HUDEP-2 (cell line): ENCODE measurements at regions not wholly inside any gene's neighbourhood (a gene's known extent, or its start where the extent isn't known, plus 50 kb on each side); places are given as distances from the start of the nearest gene placed in this dataset.

Experiments used
- DNase-seq, 76 experiments: peaks; one replicate each; lab custom pipeline; 2025; ENCODE audit not compliant: unreplicated experiment in 76 of 76; lab: John Stamatoyannopoulos, UW

GRCh38 chr19:27676877-27677276, 1536.1 kb downstream of the UQCRFS1 start:
- no peak for DNase-seq

- DNase-seq, result no peak
Measured at GRCh38 chr19:27676334-27676733, 1536.6 kb downstream of the UQCRFS1 start.

- DNase-seq, result no peak
Measured at GRCh38 chr19:27675771-27676170, 1537.2 kb downstream of the UQCRFS1 start.

GRCh38 chr19:27674701-27675100, 1538.2 kb downstream of the UQCRFS1 start:
- no peak for DNase-seq

GRCh38 chr19:27673986-27674385, 1539.0 kb downstream of the UQCRFS1 start:
- no peak for DNase-seq

- no peak for DNase-seq
Measured at GRCh38 chr19:27672309-27673047, 1540.5 kb downstream of the UQCRFS1 start.

GRCh38 chr19:27671876-27672275, 1541.1 kb downstream of the UQCRFS1 start:
- no peak for DNase-seq

GRCh38 chr19:27660428-27660827, 1552.5 kb downstream of the UQCRFS1 start:
- no peak for DNase-seq

GRCh38 chr19:27657271-27658051, 1555.5 kb downstream of the UQCRFS1 start:
- no peak for DNase-seq

GRCh38 chr19:27654266-27654990, 1558.5 kb downstream of the UQCRFS1 start:
- no peak for DNase-seq

GRCh38 chr19:27652796-27653195, 1560.2 kb downstream of the UQCRFS1 start:
- DNase-seq, result no peak

GRCh38 chr19:27652281-27652680, 1560.7 kb downstream of the UQCRFS1 start:
- no peak for DNase-seq

GRCh38 chr19:27647423-27647822, 1565.5 kb downstream of the UQCRFS1 start:
- DNase-seq, result no peak

GRCh38 chr19:27635401-27635800, 1577.5 kb downstream of the UQCRFS1 start:
- no peak for DNase-seq

- no peak for DNase-seq
Measured at GRCh38 chr19:27618006-27618405, 1594.9 kb downstream of the UQCRFS1 start.

GRCh38 chr19:27580906-27581305, 1632.0 kb downstream of the UQCRFS1 start:
- DNase-seq, result no peak
